Activated T-cell treated with anti-CD3 and anti-CD28 coated beads, Interleukin-2, amount 50 U/mL, for 48 hours (primary cell): ENCODE measurements at regions not wholly inside any gene's neighbourhood (a gene's known extent, or its start where the extent isn't known, plus 50 kb on each side); places are given as distances from the start of the nearest gene placed in this dataset.

Source experiments
- DNase-seq, 2 experiments: peaks; one replicate each; pipeline ENCODE4 v3.0.0-alpha.2; 2020

- no peak for DNase-seq
Observed at GRCh38 chr2:146301287-146301686, 1543.5 kb upstream of the ACVR2A start.

- no peak for DNase-seq
Observed at GRCh38 chr2:146295080-146295670, 1549.7 kb upstream of the ACVR2A start.

- DNase-seq = no peak
Observed at GRCh38 chr2:146287281-146287680, 1557.5 kb upstream of the ACVR2A start.

GRCh38 chr2:146278881-146279280 lies 1565.9 kb upstream of the ACVR2A start:
- DNase-seq = no peak

GRCh38 chr2:146271131-146271831 lies 1573.5 kb upstream of the ACVR2A start:
- no peak for DNase-seq

- DNase-seq = no peak
Observed at GRCh38 chr2:146270618-146271017, 1574.2 kb upstream of the ACVR2A start.

- no peak for DNase-seq
Observed at GRCh38 chr2:146267093-146267492, 1577.7 kb upstream of the ACVR2A start.

GRCh38 chr2:146265656-146266055 lies 1579.2 kb upstream of the ACVR2A start:
- DNase-seq = no peak

GRCh38 chr2:146262606-146263005 lies 1582.2 kb upstream of the ACVR2A start:
- no peak for DNase-seq

- DNase-seq = no peak
Observed at GRCh38 chr2:146260551-146260950, 1584.3 kb upstream of the ACVR2A start.

GRCh38 chr2:146259816-146260215 lies 1585.0 kb upstream of the ACVR2A start:
- no peak for DNase-seq

- no peak for DNase-seq
Observed at GRCh38 chr2:146258071-146258470, 1586.8 kb upstream of the ACVR2A start.

- DNase-seq = no peak
Observed at GRCh38 chr2:146252119-146252518, 1592.7 kb upstream of the ACVR2A start.

- no peak for DNase-seq
Observed at GRCh38 chr2:146251328-146251727, 1593.5 kb upstream of the ACVR2A start.

GRCh38 chr2:146246736-146247523 lies 1597.9 kb upstream of the ACVR2A start:
- DNase-seq = no peak

- DNase-seq = no peak
Observed at GRCh38 chr2:146246002-146246735, 1598.7 kb upstream of the ACVR2A start.

GRCh38 chr2:146244830-146245229 lies 1600.0 kb upstream of the ACVR2A start:
- no peak for DNase-seq

GRCh38 chr2:146244131-146244530 lies 1600.7 kb upstream of the ACVR2A start:
- no peak for DNase-seq

- no peak for DNase-seq
Observed at GRCh38 chr2:146241023-146241422, 1603.8 kb upstream of the ACVR2A start.

- DNase-seq = no peak
Observed at GRCh38 chr2:146240391-146240790, 1604.4 kb upstream of the ACVR2A start.

- no peak for DNase-seq
Observed at GRCh38 chr2:146239392-146240135, 1605.3 kb upstream of the ACVR2A start.

GRCh38 chr2:146238254-146238966 lies 1606.4 kb upstream of the ACVR2A start:
- no peak for DNase-seq
